Effector memory CD8-positive, alpha-beta T cell (primary cell): ENCODE measurements at regions not wholly inside any gene's neighbourhood (a gene's known extent, or its start where the extent isn't known, plus 50 kb on each side); places are given as distances from the start of the nearest gene placed in this dataset.
A peak's percentile ranks its signal among the peaks of the same experiment; 100 is the strongest.

ENCODE experiments used
- ATAC-seq: fragments of 150-1000 bp; cut with Tn5 transposase; replicated peaks from 2 replicates; pipeline ENCODE4 v1.10.0; 2021; ENCODE audit warnings: mild to moderate bottlenecking, moderate library complexity
- DNase-seq, 3 experiments: peaks; one replicate each; pipeline ENCODE4 v3.0.0; 2021
- H3K27ac Mint-ChIP-seq, 2 donors: one replicate each; pipeline ENCODE4 v1.8.0; 2022; ENCODE audit warnings: mild to moderate bottlenecking in 2 of 2, mixed read lengths in 2 of 2, moderate library complexity in 2 of 2
- H3K27me3 Mint-ChIP-seq, 2 donors: one replicate each; pipeline ENCODE4 v1.8.0; 2022; ENCODE audit warnings: mixed read lengths in 2 of 2
- H3K36me3 Mint-ChIP-seq: one replicate; pipeline ENCODE4 v1.8.0; 2022; ENCODE audit warnings: mild to moderate bottlenecking, moderate library complexity, mixed read lengths; ENCODE audit not compliant: insufficient read depth
- H3K4me1 Mint-ChIP-seq, 2 donors: one replicate each; pipeline ENCODE4 v1.8.0; 2022; ENCODE audit warnings: low read depth in 2 of 2, mixed read lengths in 2 of 2
- H3K4me3 Mint-ChIP-seq, 2 donors: one replicate each; pipeline ENCODE4 v1.8.0; 2022; ENCODE audit warnings: mild to moderate bottlenecking in 2 of 2, mixed read lengths in 2 of 2, moderate library complexity in 2 of 2
- H3K9me3 Mint-ChIP-seq, 2 donors: one replicate each; pipeline ENCODE4 v1.8.0; 2022; ENCODE audit warnings: mixed read lengths in 2 of 2

DNA sequence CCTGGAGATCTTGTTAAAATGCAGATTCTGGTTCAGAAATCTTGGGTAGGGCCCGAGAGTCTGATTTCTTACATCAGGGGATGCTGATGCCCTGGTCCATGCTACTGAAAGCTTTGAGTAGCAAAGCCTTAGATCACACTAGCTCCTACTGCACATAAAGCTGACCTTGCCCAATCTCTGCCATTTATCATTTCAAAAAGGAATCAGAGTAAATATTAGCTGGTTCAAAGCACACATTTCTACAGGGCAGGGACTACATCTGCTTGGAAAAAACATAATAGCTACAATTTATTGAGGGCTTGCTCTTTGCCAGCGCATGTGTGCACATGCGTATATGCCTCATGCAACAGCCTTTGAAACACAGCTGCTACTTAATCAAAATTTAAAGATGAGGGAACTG lies 440.4 kb upstream of the ARID1B start:
- Mint-ChIP-seq H3K27ac (no peak overlapping the region), H3K9me3 (peaks cover 0 to 12% of the 10 kb centered on the region in 2 donors), H3K36me3 (no peaks in the 10 kb centered on the region), H3K4me1 (no peaks in the 10 kb centered on the region), H3K4me3 (no peak overlapping the region), H3K27me3 (peaks cover 17 to 21% of the 10 kb centered on the region in 2 donors)
- ATAC-seq (no peak), DNase-seq (no peak)

DNA sequence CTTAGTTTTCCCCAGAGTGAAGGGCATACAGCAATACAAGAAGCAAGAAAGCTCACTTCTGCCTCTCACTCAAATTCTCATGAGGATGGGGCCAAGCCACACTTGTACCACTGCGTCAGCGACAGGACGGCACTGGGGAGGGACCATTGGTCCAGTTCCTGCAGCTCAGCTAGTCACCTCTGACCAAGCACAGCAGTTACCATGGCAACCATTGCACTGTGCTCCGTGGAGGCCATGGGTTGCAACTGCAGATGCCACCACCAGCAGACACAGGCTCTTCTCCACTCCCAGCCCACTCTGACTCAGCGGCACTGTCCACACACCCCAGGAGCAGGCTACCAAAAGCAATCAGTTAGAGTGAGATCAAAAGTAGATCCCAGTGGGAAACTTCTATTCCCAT lies 441.1 kb upstream of the ARID1B start:
- peaks cover 0 to 19% of the 10 kb centered on the region in 2 donors for H3K9me3 Mint-ChIP-seq
- no peaks in the 10 kb centered on the region for H3K4me1 Mint-ChIP-seq

DNA sequence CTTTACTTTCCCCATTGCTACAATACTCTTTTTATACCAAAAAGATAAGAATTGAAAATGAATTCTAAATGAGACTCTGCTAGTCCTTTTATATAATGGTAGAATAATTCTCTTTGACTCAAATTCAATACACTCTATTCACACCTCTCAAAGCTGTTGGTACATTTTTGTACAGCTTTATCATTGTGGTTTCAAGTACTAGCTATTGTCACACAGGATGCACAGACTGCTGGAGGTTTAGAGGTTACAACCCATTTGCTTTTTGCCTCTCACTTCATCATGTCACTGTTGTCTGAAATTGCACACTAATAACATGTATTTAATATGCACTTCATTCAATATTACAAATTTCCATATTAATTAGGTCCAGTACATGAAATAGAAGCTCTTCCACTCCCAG lies 442.2 kb upstream of the ARID1B start:
- peak; percentile 33 for ATAC-seq
- no peak overlapping the region for H3K4me3 Mint-ChIP-seq
- H3K4me1 Mint-ChIP-seq: no peaks in the 10 kb centered on the region
- peaks cover 0 to 23% of the 10 kb centered on the region in 2 donors for H3K9me3 Mint-ChIP-seq
- no peak for DNase-seq
- peaks cover 1 to 4% of the 10 kb centered on the region in 2 donors for H3K27me3 Mint-ChIP-seq
- H3K36me3 Mint-ChIP-seq: no peaks in the 10 kb centered on the region
- H3K27ac Mint-ChIP-seq: no peak overlapping the region

More for the DNA sequence above, 441.1 kb upstream of the ARID1B start:
- Mint-ChIP-seq H3K27ac (no peak overlapping the region), H3K4me3 (no peak overlapping the region), H3K36me3 (no peaks in the 10 kb centered on the region), H3K27me3 (peaks cover 11 to 14% of the 10 kb centered on the region in 2 donors)
- ATAC-seq: no peak
- DNase-seq: no peak

DNA sequence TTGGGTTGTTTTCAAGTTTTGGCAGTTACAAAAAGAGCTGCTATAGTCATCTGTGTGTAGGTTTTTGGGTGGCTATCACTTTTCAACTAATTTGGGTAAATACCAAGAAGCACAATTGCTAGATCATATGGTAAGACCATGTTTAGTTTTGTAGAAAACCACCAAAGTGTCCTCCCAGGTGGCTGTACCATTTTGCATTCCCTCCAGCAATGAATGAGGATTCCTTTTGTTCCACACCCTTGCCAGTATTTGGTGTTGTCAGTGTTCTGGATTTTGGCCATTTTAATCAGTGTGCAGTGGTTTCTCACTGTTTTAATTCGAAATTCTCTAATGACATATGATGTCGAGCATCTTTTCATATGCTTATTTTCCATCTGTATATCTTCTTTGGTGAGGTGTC lies 457.5 kb upstream of the ARID1B start:
- Mint-ChIP-seq H3K27me3 (no peaks in the 10 kb centered on the region), H3K36me3 (no peaks in the 10 kb centered on the region), H3K4me1 (no peaks in the 10 kb centered on the region), H3K9me3 (peaks cover 3 to 8% of the 10 kb centered on the region in 2 donors), H3K27ac (no peak overlapping the region), H3K4me3 (no peak overlapping the region)
- ATAC-seq (no peak), DNase-seq (no peak)

DNA sequence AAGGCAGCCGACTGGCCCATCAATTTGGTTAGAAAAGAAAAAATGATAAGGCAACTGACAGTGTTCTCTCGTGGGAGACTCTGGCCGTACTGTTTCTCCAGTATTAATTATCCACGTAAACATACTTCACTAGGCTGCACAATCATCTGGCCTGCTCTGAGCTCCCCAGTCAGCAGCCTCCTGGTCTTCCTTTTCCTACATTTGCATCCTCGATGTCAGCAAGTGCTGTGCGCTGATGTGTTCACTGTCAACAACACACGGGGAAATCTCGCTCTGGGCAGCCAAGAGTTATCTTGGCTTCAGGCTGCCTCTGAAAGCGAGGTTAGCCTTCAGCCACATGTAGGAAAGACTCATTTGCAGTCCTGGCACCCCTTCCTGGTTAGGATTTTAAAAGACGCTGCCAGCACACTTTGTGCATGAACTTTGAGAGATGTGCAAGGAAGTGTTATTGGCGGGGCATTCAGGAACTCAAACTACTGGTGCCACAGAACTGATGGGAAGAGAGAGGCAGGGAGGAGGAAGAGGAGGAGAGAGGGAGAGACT lies 460.5 kb upstream of the ARID1B start:
- Mint-ChIP-seq H3K27me3 (no peaks in the 10 kb centered on the region), H3K27ac (no peak overlapping the region), H3K4me1 (no peaks in the 10 kb centered on the region), H3K9me3 (peaks cover 0 to 5% of the 10 kb centered on the region in 2 donors), H3K36me3 (no peaks in the 10 kb centered on the region), H3K4me3 (no peak overlapping the region)
- no peak for DNase-seq
- no peak for ATAC-seq

DNA sequence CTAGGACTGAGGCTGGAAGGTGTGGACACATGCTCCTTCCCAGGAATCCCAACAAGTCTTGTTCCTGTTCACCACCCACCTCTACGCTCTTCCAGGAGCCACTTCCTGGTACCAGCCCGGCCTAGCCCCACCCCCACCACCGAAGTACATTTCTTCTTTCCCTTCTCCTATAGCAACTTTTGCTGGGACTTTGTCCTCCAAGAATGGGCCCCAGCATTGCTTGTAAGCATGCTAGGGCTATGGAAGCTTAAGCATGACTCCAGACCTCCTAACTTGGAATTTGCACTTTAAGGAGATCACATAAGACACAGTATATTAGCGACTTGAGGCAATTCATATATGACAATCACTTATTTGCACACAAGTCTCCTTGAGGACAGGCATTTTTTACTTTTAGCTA lies 462.0 kb upstream of the ARID1B start:
- Mint-ChIP-seq H3K4me3 (no peak overlapping the region), H3K9me3 (peaks cover 0 to 3% of the 10 kb centered on the region in 2 donors), H3K36me3 (no peaks in the 10 kb centered on the region), H3K27ac (no peak overlapping the region), H3K27me3 (no peaks in the 10 kb centered on the region), H3K4me1 (no peaks in the 10 kb centered on the region)
- ATAC-seq (no peak), DNase-seq (no peak)

DNA sequence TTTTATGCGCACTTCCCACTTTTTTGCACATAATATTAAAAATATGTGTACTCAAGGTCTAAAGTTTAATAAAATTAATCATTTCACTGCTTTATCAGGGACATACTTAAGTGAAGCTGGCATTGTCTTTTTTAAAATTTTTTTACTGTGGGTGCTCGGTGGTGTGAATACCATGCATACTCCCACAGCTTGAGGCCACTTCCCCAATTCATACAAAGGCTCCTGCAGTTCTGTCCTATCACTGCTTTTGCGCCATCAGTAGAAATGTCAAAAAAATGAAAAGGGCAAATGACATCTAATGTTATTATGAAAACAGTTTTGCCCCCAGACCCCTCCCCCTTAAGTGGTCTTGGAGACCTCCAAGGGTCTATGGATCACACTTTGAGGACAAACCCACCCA lies 464.1 kb upstream of the ARID1B start:
- Mint-ChIP-seq H3K9me3 (peaks cover 0 to 3% of the 10 kb centered on the region in 2 donors), H3K27ac (no peak overlapping the region), H3K36me3 (no peaks in the 10 kb centered on the region), H3K4me3 (no peak overlapping the region), H3K4me1 (no peaks in the 10 kb centered on the region), H3K27me3 (no peaks in the 10 kb centered on the region)
- ATAC-seq (no peak), DNase-seq (no peak)

DNA sequence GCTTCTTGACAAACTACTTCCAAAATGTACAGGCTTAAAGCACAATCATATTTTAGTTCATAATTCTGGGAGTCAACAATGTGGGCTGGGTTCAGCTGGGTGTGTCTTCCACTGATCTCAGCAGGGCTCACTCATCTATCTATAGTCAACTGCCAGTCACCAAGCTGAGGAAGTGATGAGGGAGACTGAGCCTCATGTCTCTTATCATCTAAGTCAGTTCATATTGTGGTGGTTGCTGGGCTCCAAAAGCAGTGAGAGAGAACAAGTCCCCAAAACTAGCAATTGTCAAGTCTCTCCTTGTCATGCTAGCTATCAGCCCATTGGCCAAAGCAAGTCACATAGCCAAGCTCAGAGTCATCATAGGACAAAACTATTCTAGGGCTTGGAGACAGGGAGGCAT lies 465.9 kb upstream of the ARID1B start:
- H3K27ac Mint-ChIP-seq: no peak overlapping the region

DNA sequence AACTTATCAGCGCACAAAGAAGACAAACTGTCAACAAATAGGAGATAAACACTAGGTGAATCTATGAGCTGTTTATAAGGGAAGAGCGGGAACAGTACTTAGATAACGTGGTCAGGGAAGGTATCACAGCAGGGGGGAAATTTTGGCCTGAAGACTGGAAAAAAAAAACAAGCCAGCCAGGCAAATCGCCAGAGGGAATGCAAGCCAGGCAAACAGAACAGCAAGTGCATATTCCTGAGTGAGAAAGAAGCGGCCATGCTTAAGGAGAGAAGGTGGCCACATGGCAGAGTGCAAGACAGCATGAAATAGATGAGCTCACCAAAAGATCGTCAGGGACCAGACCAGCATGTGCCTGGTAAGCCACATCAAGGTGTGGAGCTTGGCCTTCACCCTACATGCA lies 466.5 kb upstream of the ARID1B start:
- Mint-ChIP-seq H3K27ac (no peak overlapping the region), H3K9me3 (peaks cover 0 to 3% of the 10 kb centered on the region in 2 donors), H3K36me3 (no peaks in the 10 kb centered on the region), H3K4me3 (no peak overlapping the region), H3K4me1 (no peaks in the 10 kb centered on the region), H3K27me3 (no peaks in the 10 kb centered on the region)
- ATAC-seq: no peak
- DNase-seq: no peak

More for the DNA sequence above, 465.9 kb upstream of the ARID1B start:
- Mint-ChIP-seq H3K9me3 (peaks cover 0 to 3% of the 10 kb centered on the region in 2 donors), H3K4me3 (no peak overlapping the region), H3K27me3 (no peaks in the 10 kb centered on the region), H3K36me3 (no peaks in the 10 kb centered on the region), H3K4me1 (no peaks in the 10 kb centered on the region)
- ATAC-seq: no peak
- no peak for DNase-seq

DNA sequence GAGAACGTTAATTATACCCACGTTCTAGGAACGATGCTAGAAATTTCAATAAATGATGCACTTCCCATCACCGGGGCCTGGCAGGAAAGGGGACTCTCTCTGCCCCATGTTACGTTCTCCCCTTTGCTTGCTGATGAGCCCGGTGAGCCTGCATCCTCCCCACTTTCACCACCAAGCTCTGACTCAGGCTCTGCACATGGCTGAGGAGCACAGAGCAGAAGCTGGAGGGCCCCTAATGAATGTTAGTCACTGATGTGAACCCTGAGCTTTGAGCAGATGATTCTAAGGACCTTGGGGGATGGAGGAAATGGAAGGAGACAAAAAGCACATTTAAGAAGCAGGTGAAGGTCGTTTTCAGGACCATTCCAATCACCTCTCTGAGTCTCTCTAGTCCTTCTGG lies 468.2 kb upstream of the ARID1B start:
- Mint-ChIP-seq H3K27me3 (no peaks in the 10 kb centered on the region), H3K36me3 (no peaks in the 10 kb centered on the region), H3K4me1 (no peaks in the 10 kb centered on the region), H3K4me3 (no peak overlapping the region), H3K9me3 (peaks cover 0 to 2% of the 10 kb centered on the region in 2 donors), H3K27ac (no peak overlapping the region)
- DNase-seq: no peak
- ATAC-seq: no peak

DNA sequence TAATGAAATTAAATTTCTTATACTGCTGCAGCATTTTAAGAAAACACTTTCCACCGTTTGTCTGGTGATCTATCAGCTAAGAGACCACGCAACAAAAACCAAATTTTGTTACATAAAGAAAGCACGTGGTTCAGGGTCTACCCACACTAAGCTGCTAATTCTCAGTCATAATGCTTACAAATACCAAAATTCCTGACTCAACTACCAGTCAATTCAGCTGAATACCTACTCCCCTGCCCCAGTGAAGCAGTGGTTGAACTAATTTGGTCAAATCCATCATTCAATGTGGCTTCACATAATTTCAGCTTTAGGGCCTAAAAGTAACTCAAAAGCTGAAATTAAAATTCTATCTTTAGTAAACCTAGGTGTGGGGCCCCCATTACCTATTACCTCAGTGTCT lies 468.6 kb upstream of the ARID1B start:
- Mint-ChIP-seq H3K36me3 (no peaks in the 10 kb centered on the region), H3K4me1 (no peaks in the 10 kb centered on the region), H3K27ac (no peak overlapping the region), H3K9me3 (peaks cover 0 to 1% of the 10 kb centered on the region in 2 donors), H3K4me3 (no peak overlapping the region), H3K27me3 (no peaks in the 10 kb centered on the region)
- no peak for DNase-seq
- no peak for ATAC-seq

DNA sequence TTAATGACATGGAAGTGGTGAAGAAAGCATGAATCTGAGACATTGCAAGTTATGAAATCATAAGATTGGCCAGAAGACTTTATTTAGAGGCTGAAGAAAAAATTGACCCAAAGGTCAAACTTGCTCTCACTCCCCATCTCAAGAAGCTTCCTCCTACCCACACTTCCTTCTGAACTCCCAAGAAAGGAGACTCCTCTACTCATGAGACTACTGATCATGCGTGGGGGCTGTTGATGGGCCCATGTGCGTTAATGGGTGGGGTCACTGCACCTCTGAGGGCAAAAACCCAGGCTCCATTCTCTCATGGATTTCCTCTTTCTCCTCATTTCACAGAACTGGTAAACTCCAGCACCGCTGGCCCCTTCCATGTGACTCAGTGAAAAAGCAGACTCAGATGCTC lies 470.6 kb upstream of the ARID1B start:
- DNase-seq: no peak
- H3K9me3 Mint-ChIP-seq: peaks cover 0 to 1% of the 10 kb centered on the region in 2 donors
- H3K4me3 Mint-ChIP-seq: no peak overlapping the region
- H3K27ac Mint-ChIP-seq: no peak overlapping the region
- no peaks in the 10 kb centered on the region for H3K4me1 Mint-ChIP-seq
- H3K27me3 Mint-ChIP-seq: no peaks in the 10 kb centered on the region
- H3K36me3 Mint-ChIP-seq: no peaks in the 10 kb centered on the region
- ATAC-seq: no peak

DNA sequence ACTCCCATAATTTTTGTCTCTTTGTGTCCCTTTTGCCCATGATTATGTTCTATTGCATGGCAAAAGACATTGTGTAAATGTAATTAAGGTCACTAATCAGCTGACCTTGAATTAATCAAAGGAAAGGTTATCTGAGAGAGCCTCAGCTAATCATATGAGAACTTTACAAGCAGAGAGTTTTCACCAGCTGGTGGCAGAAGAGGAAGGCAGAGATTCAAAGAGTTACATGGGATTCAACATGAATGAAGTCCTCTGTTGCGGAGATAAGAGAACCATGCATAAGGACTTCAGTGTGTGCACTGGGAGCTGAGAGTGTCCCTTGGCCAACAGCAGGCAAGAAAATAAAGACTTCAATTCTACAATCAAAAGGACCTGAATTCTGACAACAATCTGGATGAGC lies 494.1 kb upstream of the ARID1B start:
- Mint-ChIP-seq H3K4me3 (no peak overlapping the region), H3K9me3 (peaks cover 0 to 2% of the 10 kb centered on the region in 2 donors), H3K27ac (no peak overlapping the region), H3K36me3 (no peaks in the 10 kb centered on the region), H3K4me1 (no peaks in the 10 kb centered on the region), H3K27me3 (peaks cover 0 to 4% of the 10 kb centered on the region in 2 donors)
- ATAC-seq: no peak
- DNase-seq: no peak

DNA sequence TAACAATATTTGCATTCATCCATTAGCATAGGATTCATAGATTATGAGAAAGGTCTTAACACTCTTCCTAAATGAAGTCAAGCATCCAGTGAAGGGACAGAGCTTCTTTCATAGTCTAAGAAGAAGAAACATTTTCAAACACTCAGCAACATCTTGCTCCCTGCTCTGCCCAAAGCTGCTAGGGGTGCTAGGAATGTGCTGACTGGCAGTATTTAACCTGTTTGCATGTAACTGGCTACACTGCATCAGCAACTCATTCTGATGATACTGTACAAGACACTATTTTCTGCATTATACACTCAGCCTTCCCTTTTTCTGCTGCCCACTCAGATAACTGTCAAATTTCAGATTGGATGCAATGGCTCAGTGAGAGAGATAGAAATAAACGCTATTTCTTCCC lies 495.1 kb upstream of the ARID1B start:
- H3K4me3 Mint-ChIP-seq: no peak overlapping the region
- no peaks in the 10 kb centered on the region for H3K36me3 Mint-ChIP-seq
- H3K9me3 Mint-ChIP-seq: peaks cover 0 to 6% of the 10 kb centered on the region in 2 donors
- H3K4me1 Mint-ChIP-seq: no peaks in the 10 kb centered on the region
- no peak for ATAC-seq
- no peak overlapping the region for H3K27ac Mint-ChIP-seq
- H3K27me3 Mint-ChIP-seq: peaks cover 0 to 10% of the 10 kb centered on the region in 2 donors
- DNase-seq: no peak

DNA sequence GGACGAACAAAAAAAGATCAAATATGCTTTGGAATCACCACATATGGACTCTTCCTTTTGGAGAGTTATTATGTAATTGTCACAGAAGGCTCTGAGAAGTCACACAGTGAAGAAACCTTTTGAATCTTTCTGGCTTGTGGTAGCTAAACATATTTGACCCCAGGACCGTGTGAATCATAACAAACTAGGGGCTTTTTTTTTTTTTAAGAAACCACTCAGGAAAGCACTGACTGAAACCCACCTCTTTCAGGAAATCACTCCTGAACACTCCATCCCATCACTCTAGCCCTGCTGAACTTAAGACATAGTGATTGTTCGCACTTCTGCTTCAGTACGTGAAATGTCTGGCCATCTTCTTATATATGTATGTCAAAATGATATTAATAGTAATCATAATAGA lies 495.9 kb upstream of the ARID1B start:
- no peak overlapping the region for H3K4me3 Mint-ChIP-seq
- no peak overlapping the region for H3K27ac Mint-ChIP-seq
- H3K27me3 Mint-ChIP-seq: peaks cover 0 to 10% of the 10 kb centered on the region in 2 donors
- no peak for DNase-seq
- no peak for ATAC-seq
- no peaks in the 10 kb centered on the region for H3K4me1 Mint-ChIP-seq
- H3K36me3 Mint-ChIP-seq: no peaks in the 10 kb centered on the region
- peaks cover 0 to 6% of the 10 kb centered on the region in 2 donors for H3K9me3 Mint-ChIP-seq
